ENCODE measurements at regions not wholly inside any gene's neighbourhood (a gene's known extent, or its start where the extent isn't known, plus 50 kb on each side); places are given as distances from the start of the nearest gene placed in this dataset.

GRCh38 chr3:116640109-116640508 lies 69.5 kb upstream of the TUSC7 start:
- no peak for DNase-seq

GRCh38 chr3:116643001-116643400 lies 66.6 kb upstream of the TUSC7 start:
- no peak for DNase-seq

GRCh38 chr3:116647996-116648395 lies 61.6 kb upstream of the TUSC7 start:
- DNase-seq, result no peak

Data from DMS 273 treated with DMSO at 0.1 percent for 48 hours (cell line).